Mesothelial cell of epicardium (in vitro differentiated cells): ENCODE measurements at regions not wholly inside any gene's neighbourhood (a gene's known extent, or its start where the extent isn't known, plus 50 kb on each side); places are given as distances from the start of the nearest gene placed in this dataset.

Experiments
- DNase-seq, 2 experiments: peaks; one replicate each; pipeline ENCODE4 v3.0.0; 2021; ENCODE audit warnings: low spot score in 2 of 2; ENCODE audit not compliant: unreplicated experiment in 2 of 2
- H3K27ac Mint-ChIP-seq: 2 replicates; pipeline ENCODE4 v1.8.0; 2021; ENCODE audit warnings: mixed read lengths
- H3K27me3 Mint-ChIP-seq: 2 replicates; pipeline ENCODE4 v1.8.0; 2021; ENCODE audit warnings: low read depth, mixed read lengths
- H3K36me3 Mint-ChIP-seq: 2 replicates; pipeline ENCODE4 v1.8.0; 2021; ENCODE audit warnings: mixed read lengths
- H3K4me1 Mint-ChIP-seq: 2 replicates; pipeline ENCODE4 v1.8.0; 2021; ENCODE audit warnings: mixed read lengths
- H3K4me3 Mint-ChIP-seq: 2 replicates; pipeline ENCODE4 v1.8.0; 2021; ENCODE audit warnings: mild to moderate bottlenecking, moderate library complexity, mixed read lengths
- H3K9me3 Mint-ChIP-seq: 2 replicates; pipeline ENCODE4 v1.8.0; 2021; ENCODE audit warnings: mixed read lengths
- CTCF ChIP-seq: fragments of 200-600 bp; sonication (generic); IDR thresholded peaks from one replicate; pipeline ENCODE4 v1.5.0; 2021; ENCODE audit warnings: antibody characterized with exemption; ENCODE audit not compliant: unreplicated experiment

DNA sequence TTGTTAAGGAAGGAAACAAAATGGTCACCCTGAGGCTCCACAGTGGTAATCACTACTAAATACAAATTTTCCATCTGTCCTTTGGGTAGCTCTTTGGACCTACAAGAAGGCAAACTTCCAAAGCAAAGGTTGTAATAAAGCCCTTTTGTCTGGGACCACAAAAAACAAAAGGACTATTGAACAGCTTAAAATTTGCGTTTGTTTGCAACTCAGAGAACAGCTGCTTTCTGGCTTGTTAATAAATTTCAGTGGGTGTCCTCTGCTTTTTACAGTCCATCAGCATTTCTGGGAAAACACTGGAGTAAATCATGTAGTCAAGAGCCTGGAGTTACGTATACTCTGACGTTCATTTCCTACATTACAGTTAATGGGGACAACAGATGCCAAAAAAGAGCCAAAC lies 439.7 kb upstream of the DIAPH2 start:
- H3K9me3 Mint-ChIP-seq: no peaks in the 10 kb centered on the region
- H3K4me3 Mint-ChIP-seq: no peak overlapping the region
- H3K36me3 Mint-ChIP-seq: no peaks in the 10 kb centered on the region
- peaks cover 4% of the 10 kb centered on the region for H3K4me1 Mint-ChIP-seq
- TF ChIP-seq CTCF: no peak
- no peaks in the 10 kb centered on the region for H3K27me3 Mint-ChIP-seq
- DNase-seq: no peak
- H3K27ac Mint-ChIP-seq: no peak overlapping the region

DNA sequence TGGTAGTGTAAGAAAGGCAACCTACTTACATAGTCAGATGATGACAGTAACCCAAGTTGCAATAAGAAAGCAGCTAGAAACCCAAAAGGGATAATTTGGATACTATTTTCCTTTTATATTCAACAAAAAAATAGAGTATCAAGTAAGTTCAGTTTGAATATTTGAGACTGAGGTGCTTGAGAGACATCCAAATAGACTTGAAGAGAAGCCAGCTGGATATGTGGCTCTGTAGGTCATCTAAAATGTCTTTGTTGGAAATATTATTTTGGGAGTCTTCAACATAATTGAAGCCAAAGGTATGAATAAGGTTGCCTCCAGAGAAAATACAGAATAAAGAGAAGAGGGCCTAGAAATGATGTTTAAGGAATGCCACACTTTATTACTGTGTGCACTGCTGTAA lies 438.2 kb upstream of the DIAPH2 start:
- Mint-ChIP-seq H3K27ac (no peak overlapping the region), H3K4me3 (no peak overlapping the region), H3K36me3 (no peaks in the 10 kb centered on the region), H3K4me1 (peaks cover 4% of the 10 kb centered on the region), H3K9me3 (no peaks in the 10 kb centered on the region), H3K27me3 (no peaks in the 10 kb centered on the region)
- no peak for DNase-seq
- no peak for TF ChIP-seq CTCF
